ENCODE measurements at regions not wholly inside any gene's neighbourhood (a gene's known extent, or its start where the extent isn't known, plus 50 kb on each side); places are given as distances from the start of the nearest gene placed in this dataset.
"Not testable (repeated sequence)": the region's sequence is repeated elsewhere in the genome, so short reads cannot be mapped to it uniquely, and the experiment has no call there.

DNA sequence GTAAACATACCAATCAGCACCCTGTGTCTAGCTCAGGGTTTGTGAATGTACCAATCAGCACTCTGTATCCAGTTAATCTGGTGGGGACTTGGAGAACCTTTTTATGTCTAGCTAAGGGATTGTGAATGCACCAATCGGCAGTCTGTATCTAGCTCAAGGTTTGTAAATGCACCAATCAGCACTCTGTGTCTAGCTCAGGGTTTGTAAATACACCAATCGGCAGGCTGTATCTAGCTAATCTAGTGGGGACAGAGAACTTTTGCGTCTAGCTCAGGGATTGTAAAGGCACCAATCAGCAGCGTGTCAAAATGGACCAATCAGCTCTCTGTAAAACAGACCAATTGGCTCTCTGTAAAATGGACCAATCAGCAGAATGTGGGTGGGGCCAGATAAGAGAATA is 126.7 kb upstream of the MYO10 start:
- not testable (repeated sequence) for TF ChIP-seq ZC3H10 (CRISPR knock-in tag; IDR thresholded peaks at IDR 0.05); ZNF70 (CRISPR knock-in tag; IDR thresholded peaks at IDR 0.05); ESRRG (CRISPR knock-in tag; IDR thresholded peaks at IDR 0.05); ARNTL (CRISPR knock-in tag; IDR thresholded peaks at IDR 0.05; ENCODE audit: borderline replicate concordance, low read depth); ISL1 (CRISPR knock-in tag; IDR thresholded peaks at IDR 0.05); TCF4 (CRISPR knock-in tag; IDR thresholded peaks at IDR 0.05; ENCODE audit: borderline replicate concordance)
- TF ChIP-seq, protein P1, sequence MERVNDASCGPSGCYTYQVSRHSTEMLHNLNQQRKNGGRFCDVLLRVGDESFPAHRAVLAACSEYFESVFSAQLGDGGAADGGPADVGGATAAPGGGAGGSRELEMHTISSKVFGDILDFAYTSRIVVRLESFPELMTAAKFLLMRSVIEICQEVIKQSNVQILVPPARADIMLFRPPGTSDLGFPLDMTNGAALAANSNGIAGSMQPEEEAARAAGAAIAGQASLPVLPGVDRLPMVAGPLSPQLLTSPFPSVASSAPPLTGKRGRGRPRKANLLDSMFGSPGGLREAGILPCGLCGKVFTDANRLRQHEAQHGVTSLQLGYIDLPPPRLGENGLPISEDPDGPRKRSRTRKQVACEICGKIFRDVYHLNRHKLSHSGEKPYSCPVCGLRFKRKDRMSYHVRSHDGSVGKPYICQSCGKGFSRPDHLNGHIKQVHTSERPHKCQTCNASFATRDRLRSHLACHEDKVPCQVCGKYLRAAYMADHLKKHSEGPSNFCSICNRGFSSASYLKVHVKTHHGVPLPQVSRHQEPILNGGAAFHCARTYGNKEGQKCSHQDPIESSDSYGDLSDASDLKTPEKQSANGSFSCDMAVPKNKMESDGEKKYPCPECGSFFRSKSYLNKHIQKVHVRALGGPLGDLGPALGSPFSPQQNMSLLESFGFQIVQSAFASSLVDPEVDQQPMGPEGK (CRISPR knock-in tag; IDR thresholded peaks at IDR 0.05; ENCODE audit: borderline replicate concordance): not testable (repeated sequence)
- TF ChIP-seq, protein P2, sequence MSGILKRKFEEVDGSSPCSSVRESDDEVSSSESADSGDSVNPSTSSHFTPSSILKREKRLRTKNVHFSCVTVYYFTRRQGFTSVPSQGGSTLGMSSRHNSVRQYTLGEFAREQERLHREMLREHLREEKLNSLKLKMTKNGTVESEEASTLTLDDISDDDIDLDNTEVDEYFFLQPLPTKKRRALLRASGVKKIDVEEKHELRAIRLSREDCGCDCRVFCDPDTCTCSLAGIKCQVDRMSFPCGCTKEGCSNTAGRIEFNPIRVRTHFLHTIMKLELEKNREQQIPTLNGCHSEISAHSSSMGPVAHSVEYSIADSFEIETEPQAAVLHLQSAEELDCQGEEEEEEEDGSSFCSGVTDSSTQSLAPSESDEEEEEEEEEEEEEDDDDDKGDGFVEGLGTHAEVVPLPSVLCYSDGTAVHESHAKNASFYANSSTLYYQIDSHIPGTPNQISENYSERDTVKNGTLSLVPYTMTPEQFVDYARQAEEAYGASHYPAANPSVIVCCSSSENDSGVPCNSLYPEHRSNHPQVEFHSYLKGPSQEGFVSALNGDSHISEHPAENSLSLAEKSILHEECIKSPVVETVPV (CRISPR knock-in tag; IDR thresholded peaks at IDR 0.05): not testable (repeated sequence)
- TF ChIP-seq, protein P3, sequence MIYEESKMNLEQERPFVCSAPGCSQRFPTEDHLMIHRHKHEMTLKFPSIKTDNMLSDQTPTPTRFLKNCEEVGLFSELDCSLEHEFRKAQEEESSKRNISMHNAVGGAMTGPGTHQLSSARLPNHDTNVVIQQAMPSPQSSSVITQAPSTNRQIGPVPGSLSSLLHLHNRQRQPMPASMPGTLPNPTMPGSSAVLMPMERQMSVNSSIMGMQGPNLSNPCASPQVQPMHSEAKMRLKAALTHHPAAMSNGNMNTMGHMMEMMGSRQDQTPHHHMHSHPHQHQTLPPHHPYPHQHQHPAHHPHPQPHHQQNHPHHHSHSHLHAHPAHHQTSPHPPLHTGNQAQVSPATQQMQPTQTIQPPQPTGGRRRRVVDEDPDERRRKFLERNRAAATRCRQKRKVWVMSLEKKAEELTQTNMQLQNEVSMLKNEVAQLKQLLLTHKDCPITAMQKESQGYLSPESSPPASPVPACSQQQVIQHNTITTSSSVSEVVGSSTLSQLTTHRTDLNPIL (CRISPR knock-in tag; IDR thresholded peaks at IDR 0.05; ENCODE audit: low read depth): not testable (repeated sequence)
